GM21786 (cell line): ENCODE measurements at regions not wholly inside any gene's neighbourhood (a gene's known extent, or its start where the extent isn't known, plus 50 kb on each side); places are given as distances from the start of the nearest gene placed in this dataset.

ENCODE experiments used
- ATAC-seq: cut with Tn5 transposase; IDR thresholded peaks from one replicate; pipeline ENCODE4 v1.9.1; 2021; ENCODE audit not compliant: unreplicated experiment

DNA sequence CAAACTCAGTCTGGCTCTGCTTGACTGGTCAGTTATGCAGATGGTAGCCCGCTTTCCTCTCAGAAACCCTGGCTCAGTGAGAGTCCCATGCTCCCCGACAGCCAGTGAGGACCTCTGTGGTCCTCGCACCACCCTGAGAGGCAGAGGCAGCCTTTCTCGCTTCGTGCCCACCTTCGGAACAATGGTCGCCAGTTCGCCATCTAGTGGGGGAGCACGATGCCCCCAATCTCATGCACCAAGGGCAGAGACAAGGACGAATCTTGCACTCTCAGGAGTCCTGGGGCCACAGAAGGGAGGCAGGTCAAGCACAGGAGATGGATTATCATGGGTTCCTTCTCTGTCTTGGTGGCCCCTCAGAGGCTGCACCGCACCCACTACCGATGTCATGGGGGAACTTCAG lies 75.2 kb downstream of the RHCG start:
- ATAC-seq: no peak

DNA sequence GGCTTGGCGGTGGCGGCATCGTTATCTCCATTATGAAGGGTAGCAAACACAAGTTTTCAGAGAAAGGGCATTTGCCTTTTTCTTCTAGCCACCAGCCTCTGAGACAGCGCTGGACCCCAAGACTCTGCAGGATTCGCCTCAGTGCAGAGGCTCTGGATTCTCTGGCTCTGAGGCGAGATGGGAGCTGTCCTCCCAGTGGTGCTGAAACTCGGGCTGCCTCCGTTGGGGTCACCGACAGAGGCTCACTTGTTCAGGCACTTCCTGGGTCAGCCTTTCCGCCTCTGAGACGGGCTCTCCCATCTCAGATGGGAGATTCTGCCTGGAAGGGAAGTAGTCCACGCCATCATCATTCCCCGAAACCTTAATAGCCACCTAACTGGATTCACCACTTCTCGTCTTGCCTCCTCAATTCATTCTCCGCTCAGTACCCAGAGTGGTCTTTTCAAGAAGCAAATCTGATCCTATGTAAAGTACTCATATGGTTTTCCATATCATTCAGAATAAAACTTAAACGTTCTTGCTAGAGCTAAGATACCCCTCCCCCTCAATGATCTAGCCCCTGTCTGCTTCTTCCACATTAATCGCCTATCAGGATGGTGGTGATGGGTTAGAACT lies 76.9 kb downstream of the RHCG start:
- ATAC-seq: no peak

DNA sequence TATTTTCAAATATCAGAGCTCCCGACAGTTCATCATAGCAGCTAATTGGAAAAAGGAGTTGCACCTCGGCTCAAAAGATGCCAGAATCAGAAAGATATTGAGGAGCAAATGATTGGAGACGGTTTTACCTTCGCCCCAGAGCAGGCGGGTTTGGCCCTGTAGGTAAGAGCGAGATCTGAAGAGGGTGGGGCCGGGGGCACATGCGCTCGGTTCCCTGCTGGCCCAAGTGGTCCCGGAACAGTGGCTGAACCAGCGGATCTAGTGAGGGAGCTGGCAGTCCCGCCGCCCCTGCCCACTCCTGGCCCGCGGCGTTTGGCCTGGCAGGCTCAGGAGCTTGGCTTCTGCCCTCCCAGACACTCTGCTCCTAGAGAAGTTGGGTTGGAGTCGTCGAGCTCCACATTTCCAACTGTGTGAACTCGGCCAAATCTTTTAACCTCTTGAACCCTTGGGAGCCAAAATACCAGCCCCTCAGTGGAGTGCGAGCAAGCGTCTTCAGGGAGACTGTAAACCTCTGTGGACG lies 79.1 kb downstream of the RHCG start:
- ATAC-seq: no peak

DNA sequence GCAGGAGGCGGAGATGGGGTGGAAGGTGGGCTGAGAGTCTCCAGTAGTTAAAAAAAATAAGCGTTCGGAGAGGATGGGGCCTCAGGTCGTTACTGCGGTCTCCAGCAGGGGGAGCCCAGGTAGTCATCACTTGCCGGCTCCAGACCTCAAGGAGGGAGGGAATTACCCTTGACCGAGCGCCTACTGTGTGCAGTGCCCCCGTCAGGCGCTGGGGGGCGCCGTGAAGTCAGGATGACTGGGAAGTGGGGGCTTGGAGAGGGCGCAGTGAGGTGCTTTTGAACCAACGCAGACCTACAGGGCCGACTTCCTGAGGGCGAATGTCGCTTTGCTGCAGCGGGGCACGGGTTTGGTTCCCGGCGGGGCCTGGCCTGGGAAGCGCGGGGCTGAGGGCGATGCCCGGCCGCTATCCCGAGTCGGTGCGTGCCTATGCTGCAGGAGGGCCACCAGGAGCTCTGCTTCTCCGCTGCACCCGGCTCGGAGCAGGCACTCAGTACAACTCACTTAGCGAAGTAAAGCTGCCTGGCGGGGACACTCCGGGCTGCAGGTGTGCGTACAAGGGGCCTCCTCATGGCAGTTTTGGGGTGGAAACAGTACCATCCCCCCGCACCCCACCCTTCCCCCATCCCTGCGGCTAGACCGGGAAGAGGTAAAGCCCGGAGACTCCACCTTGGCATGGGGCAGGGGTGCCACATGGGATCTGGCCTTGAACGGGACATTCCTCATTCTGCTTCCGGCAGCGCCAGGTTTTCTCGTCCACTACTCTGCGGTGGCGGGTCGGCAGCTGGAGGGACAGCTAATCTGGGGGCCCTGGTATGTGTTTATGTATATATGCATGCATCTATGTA lies 79.8 kb downstream of the RHCG start:
- ATAC-seq: peak; percentile 88

DNA sequence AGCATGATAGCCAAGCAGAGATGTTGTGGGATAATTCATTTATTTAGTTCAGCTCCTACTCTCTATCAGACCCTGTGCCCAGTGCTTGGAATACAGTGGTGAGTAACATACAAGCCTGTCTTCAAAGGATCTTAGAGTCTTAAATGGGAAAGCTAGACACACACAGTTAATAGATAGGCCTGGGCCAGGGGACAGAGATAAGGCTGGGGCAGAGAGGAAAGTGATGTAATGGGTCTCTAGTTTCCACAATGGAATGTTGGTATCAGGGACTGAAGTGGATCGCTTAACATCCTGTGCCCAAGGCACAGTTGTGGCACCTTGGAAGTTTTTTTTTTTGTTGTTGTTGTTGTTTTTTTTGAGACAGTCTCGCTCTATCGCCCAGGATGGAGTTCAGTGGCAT lies 79.9 kb upstream of the POLG start:
- no peak for ATAC-seq

DNA sequence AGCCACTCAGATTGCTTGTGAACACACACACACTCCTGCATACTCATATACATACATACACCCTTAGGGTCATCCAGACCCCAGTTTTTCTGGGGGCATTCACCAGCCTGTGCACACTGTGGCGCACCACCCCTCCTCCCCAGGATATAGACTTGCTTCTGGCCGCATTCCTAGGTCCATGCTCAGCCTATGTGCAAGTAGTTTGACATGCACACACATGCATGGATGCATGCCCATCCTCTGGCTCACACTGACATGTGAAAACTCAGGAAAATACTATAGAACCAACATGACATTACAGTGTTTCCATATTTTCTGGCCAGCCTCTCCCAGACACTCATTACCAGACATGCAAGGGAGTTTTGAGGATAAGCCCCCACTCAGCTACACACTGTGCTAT lies 79.3 kb upstream of the POLG start:
- no peak for ATAC-seq

DNA sequence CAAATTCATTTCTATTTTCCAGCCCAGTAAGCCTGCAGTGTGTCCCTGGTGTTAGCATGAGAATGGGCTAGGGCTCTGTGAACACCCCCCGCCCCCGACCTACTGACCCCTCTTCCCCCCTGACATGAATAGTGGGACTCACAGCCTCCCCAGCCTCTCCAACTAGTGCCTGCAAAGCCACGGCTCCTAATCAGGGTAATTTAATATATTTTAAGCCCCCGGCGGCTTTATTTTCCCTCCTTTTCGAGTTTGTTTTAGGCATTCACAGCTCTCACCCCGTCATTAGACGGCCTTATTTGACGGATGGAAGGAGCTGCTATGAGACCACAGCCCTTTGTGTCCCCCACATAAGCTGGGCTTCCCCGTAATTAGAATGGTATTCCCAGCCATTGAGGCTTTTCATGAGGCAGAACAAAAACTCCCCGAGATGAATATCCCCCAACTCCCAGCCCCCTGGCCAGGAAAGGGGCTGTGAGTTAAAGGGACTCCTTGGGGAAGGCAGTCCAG lies 78.3 kb upstream of the POLG start:
- ATAC-seq: no peak

DNA sequence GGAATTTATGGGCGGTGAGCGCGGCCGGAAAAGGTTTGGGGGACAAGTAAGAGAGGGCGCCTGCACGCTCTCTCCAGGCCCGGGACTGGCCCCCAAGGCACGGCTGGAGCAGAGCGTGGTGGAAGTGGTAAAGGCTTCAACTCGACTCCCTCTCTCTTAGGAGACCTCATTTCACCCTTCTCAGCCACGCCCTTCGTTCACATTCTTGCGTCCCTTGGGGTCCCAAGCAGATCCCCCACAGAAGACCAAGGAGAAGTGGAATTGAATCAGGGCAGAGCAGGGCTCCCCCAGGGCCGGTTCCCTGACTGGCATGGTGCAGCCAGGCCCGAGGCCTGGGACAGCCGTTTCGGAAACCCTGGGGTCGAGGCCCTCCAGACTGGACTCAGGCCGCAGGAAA lies 75.4 kb upstream of the POLG start:
- no peak for ATAC-seq

DNA sequence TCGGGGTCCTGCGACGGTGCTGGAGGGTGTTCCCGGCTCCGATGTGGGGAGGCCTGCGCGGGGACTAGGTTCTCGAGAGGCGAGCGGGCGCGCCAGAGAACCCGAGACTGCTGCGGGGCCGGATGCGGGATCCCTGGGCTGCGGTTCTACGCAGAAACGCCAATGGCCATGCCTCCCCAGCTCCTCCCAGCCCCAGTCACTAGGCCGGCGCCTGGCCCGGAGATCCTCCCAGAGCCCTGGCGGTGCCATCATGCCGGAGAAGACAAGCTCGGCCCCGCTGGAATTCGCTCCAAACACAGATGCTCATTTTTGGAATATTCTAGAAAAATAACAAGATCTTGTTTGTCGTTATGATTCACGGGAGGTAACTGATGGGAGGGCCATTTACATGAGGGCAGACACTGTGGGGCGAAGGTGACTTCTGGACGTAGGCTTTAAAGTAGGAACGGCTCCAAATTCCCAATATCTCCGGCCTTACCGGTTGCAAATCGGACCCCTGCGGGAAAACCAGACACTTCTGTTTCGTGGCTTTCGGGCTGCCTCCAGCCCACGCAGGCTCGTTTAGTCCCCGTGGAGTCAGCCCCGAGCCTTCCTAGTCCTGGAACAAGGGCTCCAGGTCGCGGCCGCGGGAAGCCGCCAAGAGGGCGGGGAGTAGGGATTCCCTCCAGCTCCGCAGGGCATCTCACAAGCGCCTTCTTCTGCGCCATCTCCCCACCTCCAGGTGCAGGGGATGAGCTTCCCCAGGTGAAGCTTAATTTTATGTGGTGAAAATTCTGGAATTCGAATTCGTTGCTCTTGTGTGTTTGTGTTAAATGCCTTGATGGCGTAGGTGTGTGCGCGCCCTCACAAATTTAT lies 74.8 kb upstream of the POLG start:
- no peak for ATAC-seq

DNA sequence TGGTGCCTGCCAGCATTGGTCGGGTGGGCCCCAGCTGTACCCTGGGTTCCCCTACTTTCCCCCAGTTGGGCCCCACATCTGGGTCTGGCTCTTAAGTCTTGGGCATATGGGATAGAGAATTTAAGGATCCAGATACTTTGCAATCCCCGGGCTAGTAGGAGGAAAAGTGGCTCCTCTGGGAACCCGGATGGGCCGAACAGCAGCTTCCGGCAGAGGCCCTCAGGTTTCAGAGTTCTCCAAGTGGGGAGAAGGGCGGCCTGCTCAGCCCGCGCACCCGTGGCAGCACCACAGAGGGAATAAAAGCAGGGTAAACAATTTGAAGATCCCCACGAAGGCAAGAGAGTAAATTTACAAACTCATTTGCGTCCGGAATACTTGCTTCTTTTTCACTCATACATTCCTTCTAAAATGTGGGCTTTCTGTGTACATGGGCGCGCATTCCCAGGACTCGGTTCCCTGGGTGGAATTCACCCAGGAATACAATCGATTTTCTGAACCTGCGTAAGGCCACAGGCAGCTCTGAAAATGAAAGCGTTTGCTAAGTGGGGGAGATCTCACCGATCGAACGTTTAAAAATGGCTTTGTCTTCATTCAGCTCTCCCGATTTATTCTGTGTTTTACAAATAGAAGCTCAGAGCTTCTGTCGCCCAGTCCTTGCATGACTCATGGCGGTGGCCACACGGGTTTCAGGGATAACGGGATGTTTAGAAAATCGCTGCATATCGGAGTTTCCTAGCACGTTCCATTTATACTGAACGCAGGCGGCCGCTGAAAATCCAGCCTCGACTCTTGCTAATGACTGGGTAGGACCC lies 74.0 kb upstream of the POLG start:
- no peak for ATAC-seq

DNA sequence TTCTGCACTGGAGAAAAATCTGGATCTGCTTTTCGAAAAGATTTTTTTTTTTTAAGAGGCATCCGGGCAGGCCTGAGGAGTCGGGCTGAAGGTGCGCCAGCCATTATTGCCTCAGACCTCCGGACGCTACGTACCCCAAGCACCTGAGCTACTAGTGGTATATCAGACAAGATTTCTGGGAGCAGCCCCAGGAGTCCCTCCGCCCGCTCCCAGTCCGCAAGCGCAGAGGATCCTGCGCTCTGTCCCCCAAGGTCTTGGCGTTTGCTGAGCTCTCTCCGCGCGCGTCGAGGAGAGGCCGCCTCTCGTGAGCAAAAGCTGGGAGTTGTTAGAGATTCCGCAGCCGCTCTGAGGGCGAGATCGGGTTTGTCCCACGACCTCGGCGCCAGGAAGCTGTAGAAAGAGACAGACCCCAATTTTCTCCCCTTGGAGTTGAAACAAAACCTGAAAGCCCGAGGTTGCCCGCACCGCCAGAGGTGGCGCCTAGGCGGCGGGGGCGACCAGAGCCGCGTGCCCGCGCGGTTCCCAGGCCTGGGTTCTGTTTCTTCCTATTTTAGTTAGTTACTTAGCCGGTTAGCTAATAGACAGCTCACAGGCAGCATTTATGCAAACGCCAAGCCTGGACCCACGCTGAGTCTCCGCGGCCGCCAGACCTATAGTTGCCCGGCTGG lies 72.5 kb upstream of the POLG start:
- ATAC-seq: no peak

DNA sequence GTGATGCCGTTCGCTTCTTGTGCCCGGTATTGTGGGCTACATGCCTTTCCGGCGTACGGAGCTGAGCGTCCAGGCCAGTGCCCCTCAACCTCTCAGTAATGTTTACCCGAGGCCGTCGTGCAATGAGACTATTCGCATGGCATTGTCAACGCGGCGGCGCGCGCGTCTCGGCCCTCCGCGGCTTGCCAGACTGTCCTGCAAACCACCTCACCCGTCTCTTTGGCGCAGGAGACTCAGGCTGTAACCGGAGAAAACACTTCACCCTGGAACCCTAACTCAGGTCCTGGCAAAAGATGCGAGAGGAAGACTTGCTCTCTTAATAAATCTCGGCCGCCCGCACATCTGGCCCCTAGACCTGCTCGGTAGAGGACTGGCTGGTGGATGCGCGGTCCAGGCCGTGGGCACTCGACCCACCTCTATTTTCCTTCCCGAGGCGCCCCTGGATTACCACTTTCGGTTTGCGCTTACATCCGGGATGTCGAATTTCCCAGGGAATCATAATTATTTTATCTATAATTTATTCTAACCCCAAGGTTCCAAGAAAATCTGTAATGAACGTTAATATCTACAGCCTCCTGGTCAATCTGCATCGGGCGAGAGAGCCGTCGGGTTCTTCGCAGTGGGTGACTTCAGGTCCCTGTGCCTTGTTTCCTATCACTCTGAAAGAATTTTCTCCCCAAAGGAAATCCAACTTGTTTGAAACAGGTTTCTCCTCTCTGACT lies 71.8 kb upstream of the POLG start:
- no peak for ATAC-seq

DNA sequence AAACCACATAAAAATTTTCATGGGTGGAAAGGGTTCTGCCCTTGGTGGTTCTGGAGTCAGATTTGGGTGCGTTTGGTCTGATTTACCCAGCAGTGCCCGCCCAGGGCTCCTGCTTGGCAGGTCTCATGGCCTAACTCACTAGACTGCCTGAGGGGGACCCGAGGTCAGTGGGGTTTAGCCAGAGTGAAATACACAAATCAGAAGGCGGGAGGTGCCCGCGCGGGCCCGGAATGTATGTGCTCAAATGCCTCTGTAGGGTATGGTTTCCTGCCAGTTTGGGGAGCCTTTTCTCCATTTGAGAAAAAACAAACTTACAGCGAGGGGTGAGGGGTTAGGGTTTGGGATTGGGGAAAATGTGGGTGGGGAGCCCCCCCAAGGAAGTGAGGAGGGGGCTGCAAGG lies 70.9 kb upstream of the POLG start:
- no peak for ATAC-seq

DNA sequence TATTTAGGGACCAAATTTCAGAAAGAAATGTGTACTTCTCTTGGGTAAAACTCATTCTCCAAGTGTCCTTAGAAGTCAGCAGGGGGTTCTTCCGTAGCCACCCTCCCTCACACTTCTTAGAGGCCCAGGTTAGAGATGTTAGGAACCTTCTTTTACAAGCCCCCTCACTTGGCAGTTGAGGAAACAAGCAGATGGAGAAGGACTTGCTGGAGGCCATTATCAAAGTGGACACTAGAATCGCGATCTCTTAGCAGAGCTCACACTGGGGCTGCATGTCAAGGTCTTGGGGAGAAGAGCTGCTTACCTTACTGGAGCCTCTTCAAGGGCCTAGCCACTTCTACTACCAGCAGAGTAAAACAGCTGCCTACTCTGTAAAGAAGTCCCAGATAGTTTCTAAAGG lies 69.4 kb upstream of the POLG start:
- ATAC-seq: no peak

DNA sequence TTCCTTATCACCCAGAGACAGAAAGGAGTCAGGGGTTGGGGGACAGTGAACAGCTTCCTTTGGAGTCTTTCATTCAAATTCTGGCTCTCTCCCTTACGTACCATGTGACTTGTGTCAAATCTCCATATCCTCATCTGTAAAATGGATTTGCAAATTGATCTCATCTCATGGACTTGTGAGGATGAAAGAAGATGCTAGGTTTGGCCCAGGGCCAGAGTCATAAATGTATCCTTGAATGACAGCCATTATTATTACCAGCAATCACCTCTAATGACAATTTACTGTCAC lies 67.8 kb upstream of the POLG start:
- ATAC-seq: no peak

DNA sequence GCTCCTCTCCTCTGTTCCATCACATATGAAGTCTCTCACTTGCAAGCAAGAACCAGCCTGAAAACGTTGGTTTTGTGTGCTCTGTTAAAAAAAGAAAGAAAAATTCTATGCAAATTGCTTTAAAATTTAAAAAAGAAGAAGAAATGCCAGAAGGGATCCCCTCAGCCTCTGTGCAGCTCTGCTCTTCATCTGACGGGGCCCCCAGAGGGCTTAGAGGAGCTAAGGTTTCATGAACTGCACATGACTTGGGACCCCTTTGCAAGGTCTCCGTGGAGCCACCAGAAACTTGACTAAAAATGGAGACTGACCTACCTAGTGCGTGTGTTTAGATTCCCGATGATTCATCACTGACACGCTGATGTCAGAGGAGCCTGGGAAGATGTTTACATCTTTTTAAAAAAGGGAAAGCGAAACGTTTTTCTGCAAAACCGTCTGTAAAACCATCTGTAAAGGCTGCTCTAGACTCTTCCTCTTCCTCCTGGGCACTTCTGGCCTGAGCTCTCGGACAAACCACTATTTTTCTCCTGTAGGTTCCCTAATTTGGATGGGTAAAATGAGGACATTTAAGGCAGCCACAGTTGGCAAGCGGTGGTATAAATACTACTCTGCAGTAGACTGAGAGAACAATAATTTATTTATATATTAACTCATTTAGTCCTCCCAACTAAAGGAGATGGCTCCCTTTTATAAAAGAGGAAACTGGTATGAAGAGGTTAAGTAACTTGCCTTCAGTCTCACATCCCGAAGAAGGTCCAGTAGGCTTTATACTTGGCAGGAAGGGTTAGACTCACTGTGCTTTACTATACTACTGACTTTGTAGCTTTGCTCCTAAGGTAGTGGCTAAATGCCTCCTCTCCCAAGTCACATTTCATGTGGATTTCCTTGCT lies 67.2 kb upstream of the POLG start:
- no peak for ATAC-seq

DNA sequence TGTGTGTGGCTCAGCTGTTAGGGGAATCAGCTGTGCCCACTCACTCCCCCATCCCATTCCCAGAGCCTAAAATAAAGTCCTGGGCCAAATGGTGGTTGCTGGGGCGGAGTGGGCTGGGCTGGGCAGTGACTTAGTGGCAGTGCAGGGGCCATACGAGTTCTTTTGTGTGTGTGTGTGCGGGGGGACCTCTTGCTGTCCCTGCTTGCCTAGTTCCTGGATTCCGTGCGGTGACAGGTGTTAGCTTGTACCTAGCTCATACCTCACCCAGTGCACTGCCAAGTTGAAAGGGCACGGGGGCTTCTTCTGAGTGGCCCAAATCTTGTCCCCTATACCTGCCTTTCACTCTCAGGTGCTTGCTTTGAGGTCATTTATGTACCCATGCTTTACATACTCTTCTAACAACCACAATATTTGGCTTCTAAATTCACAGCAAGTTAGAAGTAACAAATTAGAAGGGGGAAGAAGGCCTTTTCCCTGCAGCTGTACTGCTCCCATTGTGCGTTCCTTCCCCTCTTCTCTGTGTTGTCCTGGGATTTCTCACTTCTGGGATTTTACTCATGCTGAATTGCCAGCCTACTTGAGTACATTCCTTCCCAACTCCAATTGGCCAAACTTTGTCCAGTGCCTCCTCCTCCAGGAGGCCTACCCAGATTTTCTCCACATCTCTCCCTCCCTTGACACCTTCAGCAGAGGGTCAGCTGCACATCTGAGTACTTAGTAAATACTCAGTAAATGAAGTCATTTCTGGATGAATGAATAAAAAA lies 66.3 kb upstream of the POLG start:
- no peak for ATAC-seq
